RWPE2 (cell line): ENCODE measurements at regions not wholly inside any gene's neighbourhood (a gene's known extent, or its start where the extent isn't known, plus 50 kb on each side); places are given as distances from the start of the nearest gene placed in this dataset.

Experiments
- ATAC-seq: fragments of 200-7000 bp; cut with Tn5 transposase; 3 replicates; pipeline ENCODE4 v1.9.1; 2021; ENCODE audit warnings: low read depth
- DNase-seq: peaks from one replicate; pipeline ENCODE4 v3.0.0-alpha.2; 2020; ENCODE audit warnings: low spot score
- H3K27ac ChIP-seq: fragments of 450-650 bp; 2 replicates; pipeline ENCODE4 v1.5.1; 2017; ENCODE audit warnings: mild to moderate bottlenecking; ENCODE audit not compliant: poor library complexity, severe bottlenecking
- H3K27me3 ChIP-seq: fragments of 250-450 bp; sonication (Bioruptor Pico); 2 replicates; pipeline ENCODE4 v1.5.1; 2021; ENCODE audit warnings: mild to moderate bottlenecking, moderate library complexity; ENCODE audit not compliant: insufficient read depth, poor library complexity, severe bottlenecking
- H3K36me3 ChIP-seq: fragments of 250-450 bp; sonication (Bioruptor Pico); 2 replicates; pipeline ENCODE4 v1.5.1; 2020; ENCODE audit warnings: low read depth, mild to moderate bottlenecking, moderate library complexity
- H3K4me1 ChIP-seq: fragments of 250-450 bp; sonication (Bioruptor Pico); 2 replicates; pipeline ENCODE4 v1.5.1; 2021; ENCODE audit warnings: mild to moderate bottlenecking, moderate library complexity; ENCODE audit not compliant: insufficient read depth, poor library complexity, severe bottlenecking
- H3K4me3 ChIP-seq: fragments of 250-450 bp; sonication (Bioruptor Pico); 2 replicates; pipeline ENCODE4 v1.5.1; 2021; ENCODE audit warnings: mild to moderate bottlenecking, moderate library complexity; ENCODE audit not compliant: severe bottlenecking
- H3K9me3 ChIP-seq: fragments of 250-450 bp; sonication (Bioruptor Pico); 2 replicates; pipeline ENCODE4 v1.5.1; 2021; ENCODE audit warnings: mild to moderate bottlenecking, moderate library complexity; ENCODE audit not compliant: severe bottlenecking
- CTCF ChIP-seq: fragments of 450-650 bp; IDR thresholded peaks from one replicate; pipeline ENCODE4 v1.5.1; 2017; ENCODE audit warnings: mild to moderate bottlenecking, moderate library complexity; ENCODE audit not compliant: poor library complexity, severe bottlenecking

GRCh38 chr4:149145803-149146202 is 669.8 kb downstream of the IQCM start:
- Histone ChIP-seq H3K9me3 (no peaks in the 10 kb centered on the region), H3K4me3 (no peak overlapping the region), H3K27ac (no peak overlapping the region), H3K36me3 (no peaks in the 10 kb centered on the region), H3K27me3 (no peaks in the 10 kb centered on the region), H3K4me1 (no peaks in the 10 kb centered on the region)
- no peak for ATAC-seq
- TF ChIP-seq CTCF, result no peak
- DNase-seq, result no peak

GRCh38 chr4:149144060-149144459 is 671.6 kb downstream of the IQCM start:
- H3K4me1 ChIP-seq, result no peaks in the 10 kb centered on the region
- H3K27ac ChIP-seq, result no peak overlapping the region
- ATAC-seq, result no peak
- DNase-seq, result no peak
- H3K36me3 ChIP-seq, result no peaks in the 10 kb centered on the region
- no peaks in the 10 kb centered on the region for H3K9me3 ChIP-seq
- H3K27me3 ChIP-seq, result no peaks in the 10 kb centered on the region
- no peak overlapping the region for H3K4me3 ChIP-seq
- TF ChIP-seq CTCF, result no peak

- no peaks in the 10 kb centered on the region for H3K9me3 ChIP-seq
- H3K4me1 ChIP-seq, result no peaks in the 10 kb centered on the region
- ATAC-seq (no peak), DNase-seq (no peak)
- H3K27ac ChIP-seq, result no peak overlapping the region
- no peaks in the 10 kb centered on the region for H3K36me3 ChIP-seq
- no peak overlapping the region for H3K4me3 ChIP-seq
- H3K27me3 ChIP-seq, result no peaks in the 10 kb centered on the region
- no peak for TF ChIP-seq CTCF
Measured at GRCh38 chr4:149141391-149141790, 674.3 kb downstream of the IQCM start.

DNA sequence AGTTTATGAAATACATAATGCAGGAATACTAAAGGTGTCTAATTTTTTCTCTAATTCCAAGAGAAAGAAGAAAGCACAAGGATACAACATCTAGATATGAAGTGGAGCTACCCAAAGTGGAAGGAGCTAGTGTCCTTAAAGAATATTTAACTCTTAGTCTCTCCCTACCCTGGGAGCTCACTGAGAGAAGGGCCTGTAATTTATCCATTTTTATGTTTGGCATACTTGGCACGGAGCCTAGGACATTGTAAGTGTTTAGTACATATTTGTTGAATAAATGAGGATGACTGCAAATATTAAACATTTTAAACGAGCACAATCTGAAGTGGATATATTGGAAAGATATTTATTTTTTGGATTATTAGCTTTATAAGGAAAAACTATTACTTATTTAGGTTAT is 674.8 kb downstream of the IQCM start:
- no peak for TF ChIP-seq CTCF
- ATAC-seq (no peak), DNase-seq (no peak)
- no peaks in the 10 kb centered on the region for H3K9me3 ChIP-seq
- H3K4me3 ChIP-seq, result no peak overlapping the region
- no peak overlapping the region for H3K27ac ChIP-seq
- H3K27me3 ChIP-seq, result no peaks in the 10 kb centered on the region
- no peaks in the 10 kb centered on the region for H3K4me1 ChIP-seq
- no peaks in the 10 kb centered on the region for H3K36me3 ChIP-seq

GRCh38 chr4:149136951-149137620 is 678.6 kb downstream of the IQCM start:
- no peak overlapping the region for H3K4me3 ChIP-seq
- H3K27me3 ChIP-seq, result no peaks in the 10 kb centered on the region
- DNase-seq (no peak), ATAC-seq (no peak)
- H3K36me3 ChIP-seq, result no peaks in the 10 kb centered on the region
- no peaks in the 10 kb centered on the region for H3K4me1 ChIP-seq
- H3K27ac ChIP-seq, result no peak overlapping the region
- TF ChIP-seq CTCF, result no peak
- no peaks in the 10 kb centered on the region for H3K9me3 ChIP-seq
